C4-2B (cell line): ENCODE measurements at regions not wholly inside any gene's neighbourhood (a gene's known extent, or its start where the extent isn't known, plus 50 kb on each side); places are given as distances from the start of the nearest gene placed in this dataset.

ENCODE experiments used
- ZFX ChIP-seq: fragments of 450-650 bp; IDR thresholded peaks from 2 replicates; pipeline ENCODE4 v1.6.1; 2017
- TF ChIP-seq, protein P1 (sequence below): fragments of 450-650 bp; conservative IDR thresholded peaks from 2 replicates; pipeline ENCODE4 v1.5.1; 2017; ENCODE audit warnings: mild to moderate bottlenecking

DNA sequence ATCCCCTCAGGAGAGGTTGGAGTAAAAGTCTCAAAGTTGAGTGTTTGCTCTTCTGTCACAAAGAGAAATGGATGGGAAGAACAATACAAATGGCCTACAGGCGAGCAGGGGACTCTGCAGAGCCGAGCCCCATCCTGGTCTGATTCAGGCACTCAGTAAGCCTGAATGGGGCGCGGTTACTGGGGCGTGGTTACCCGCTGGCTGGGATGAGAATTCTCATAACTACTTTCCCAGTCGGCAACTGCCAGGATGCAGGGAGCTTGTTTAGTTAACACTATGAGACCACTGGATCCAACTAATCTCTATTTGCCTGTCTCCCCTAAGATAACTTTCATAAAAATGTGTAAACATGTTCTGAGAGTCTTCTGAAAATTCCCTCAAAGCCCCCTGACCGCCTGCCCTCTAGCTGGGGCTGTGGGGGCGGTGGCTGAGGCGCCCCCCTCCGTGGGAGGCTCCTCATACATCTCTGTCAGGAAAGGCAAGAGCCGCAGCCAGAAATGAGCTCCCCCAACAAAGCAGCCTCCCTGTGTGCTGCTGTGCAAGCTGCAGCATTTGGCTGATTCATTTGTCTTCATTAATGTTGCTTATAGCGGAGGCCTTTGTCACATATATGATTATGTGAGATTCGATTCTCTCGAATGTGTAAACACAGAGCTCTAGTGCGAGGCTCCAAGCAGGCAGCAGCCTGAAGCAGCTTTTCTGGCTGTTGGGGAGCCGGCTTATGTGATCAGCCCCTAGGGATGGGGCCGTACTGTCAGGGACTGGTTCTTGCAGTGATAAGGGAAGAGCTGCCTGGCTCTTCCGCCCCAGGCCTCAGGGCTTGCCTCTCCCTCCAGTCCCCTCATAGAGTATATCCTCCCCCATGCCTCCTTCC, 126.1 kb upstream of the ARHGAP5 start:
- TF ChIP-seq, protein P1, sequence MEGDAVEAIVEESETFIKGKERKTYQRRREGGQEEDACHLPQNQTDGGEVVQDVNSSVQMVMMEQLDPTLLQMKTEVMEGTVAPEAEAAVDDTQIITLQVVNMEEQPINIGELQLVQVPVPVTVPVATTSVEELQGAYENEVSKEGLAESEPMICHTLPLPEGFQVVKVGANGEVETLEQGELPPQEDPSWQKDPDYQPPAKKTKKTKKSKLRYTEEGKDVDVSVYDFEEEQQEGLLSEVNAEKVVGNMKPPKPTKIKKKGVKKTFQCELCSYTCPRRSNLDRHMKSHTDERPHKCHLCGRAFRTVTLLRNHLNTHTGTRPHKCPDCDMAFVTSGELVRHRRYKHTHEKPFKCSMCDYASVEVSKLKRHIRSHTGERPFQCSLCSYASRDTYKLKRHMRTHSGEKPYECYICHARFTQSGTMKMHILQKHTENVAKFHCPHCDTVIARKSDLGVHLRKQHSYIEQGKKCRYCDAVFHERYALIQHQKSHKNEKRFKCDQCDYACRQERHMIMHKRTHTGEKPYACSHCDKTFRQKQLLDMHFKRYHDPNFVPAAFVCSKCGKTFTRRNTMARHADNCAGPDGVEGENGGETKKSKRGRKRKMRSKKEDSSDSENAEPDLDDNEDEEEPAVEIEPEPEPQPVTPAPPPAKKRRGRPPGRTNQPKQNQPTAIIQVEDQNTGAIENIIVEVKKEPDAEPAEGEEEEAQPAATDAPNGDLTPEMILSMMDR: no peak
- no peak for TF ChIP-seq ZFX
